Chondrocyte (in vitro differentiated cells): ENCODE measurements at regions not wholly inside any gene's neighbourhood (a gene's known extent, or its start where the extent isn't known, plus 50 kb on each side); places are given as distances from the start of the nearest gene placed in this dataset.
A peak's percentile ranks its signal among the peaks of the same experiment; 100 is the strongest.

Source experiments
- DNase-seq: peaks from one replicate; pipeline ENCODE4 v3.0.0; 2021; ENCODE audit warnings: mixed read lengths, low spot score
- H3K27ac Mint-ChIP-seq: one replicate; pipeline ENCODE4 v1.8.0; 2021; ENCODE audit warnings: mild to moderate bottlenecking, moderate library complexity, mixed read lengths; ENCODE audit not compliant: unreplicated experiment
- H3K27me3 Mint-ChIP-seq: 2 replicates; pipeline ENCODE4 v1.8.0; 2021; ENCODE audit warnings: low read depth, mixed read lengths
- H3K36me3 Mint-ChIP-seq: 2 replicates; pipeline ENCODE4 v1.8.0; 2021; ENCODE audit warnings: low read depth, mixed read lengths
- H3K4me1 Mint-ChIP-seq: 2 replicates; pipeline ENCODE4 v1.8.0; 2021; ENCODE audit warnings: low read depth, mild to moderate bottlenecking, mixed read lengths
- H3K4me3 Mint-ChIP-seq: one replicate; pipeline ENCODE4 v1.8.0; 2021; ENCODE audit warnings: mild to moderate bottlenecking, moderate library complexity, mixed read lengths; ENCODE audit not compliant: unreplicated experiment
- H3K9me3 Mint-ChIP-seq: 2 replicates; pipeline ENCODE4 v1.8.0; 2021; ENCODE audit warnings: low read depth, mixed read lengths
- TF ChIP-seq, protein P1 (sequence below): fragments of 200-600 bp; sonication (generic); IDR thresholded peaks from 2 replicates; pipeline ENCODE4 v1.5.0; 2021; ENCODE audit warnings: antibody characterized with exemption, mild to moderate bottlenecking, moderate library complexity

DNA sequence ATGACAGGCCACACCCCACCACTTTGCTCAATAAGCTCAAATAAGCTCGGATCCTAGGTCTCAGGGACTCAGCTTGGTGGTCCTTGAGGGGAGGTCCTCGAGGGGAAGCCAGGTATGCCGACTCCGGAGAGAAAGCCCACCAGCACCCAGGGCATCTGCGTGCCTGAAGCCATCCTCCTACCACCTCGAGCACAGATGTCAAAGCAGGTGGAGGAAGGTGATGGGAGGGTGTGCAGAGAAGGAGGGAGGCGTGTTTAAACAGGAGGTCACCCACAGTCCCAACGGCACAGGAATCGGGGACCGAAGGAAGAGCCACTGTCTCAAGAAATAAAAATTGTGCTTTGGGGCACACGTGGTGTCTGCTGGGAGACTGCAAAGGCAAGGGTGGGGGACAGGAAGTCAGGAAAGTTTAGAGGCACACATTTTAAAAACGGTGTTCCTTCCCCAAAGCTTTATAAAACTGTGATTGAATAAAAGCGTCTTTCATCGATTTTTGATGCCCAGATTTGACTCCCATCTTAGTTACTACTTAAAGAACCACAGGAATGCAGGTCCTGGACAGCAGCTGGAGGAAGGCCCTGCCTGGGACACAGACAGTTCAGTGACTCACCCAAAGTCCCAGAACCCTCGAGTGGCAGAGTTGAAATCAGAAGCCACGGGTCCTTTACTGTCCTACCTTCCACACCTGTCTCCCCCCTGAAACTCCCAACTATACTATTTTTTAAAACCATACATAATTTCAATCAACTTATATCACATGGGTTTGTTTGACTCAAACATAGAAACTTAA, 221.0 kb upstream of the PDE10A start:
- TF ChIP-seq, protein P1, sequence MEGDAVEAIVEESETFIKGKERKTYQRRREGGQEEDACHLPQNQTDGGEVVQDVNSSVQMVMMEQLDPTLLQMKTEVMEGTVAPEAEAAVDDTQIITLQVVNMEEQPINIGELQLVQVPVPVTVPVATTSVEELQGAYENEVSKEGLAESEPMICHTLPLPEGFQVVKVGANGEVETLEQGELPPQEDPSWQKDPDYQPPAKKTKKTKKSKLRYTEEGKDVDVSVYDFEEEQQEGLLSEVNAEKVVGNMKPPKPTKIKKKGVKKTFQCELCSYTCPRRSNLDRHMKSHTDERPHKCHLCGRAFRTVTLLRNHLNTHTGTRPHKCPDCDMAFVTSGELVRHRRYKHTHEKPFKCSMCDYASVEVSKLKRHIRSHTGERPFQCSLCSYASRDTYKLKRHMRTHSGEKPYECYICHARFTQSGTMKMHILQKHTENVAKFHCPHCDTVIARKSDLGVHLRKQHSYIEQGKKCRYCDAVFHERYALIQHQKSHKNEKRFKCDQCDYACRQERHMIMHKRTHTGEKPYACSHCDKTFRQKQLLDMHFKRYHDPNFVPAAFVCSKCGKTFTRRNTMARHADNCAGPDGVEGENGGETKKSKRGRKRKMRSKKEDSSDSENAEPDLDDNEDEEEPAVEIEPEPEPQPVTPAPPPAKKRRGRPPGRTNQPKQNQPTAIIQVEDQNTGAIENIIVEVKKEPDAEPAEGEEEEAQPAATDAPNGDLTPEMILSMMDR, result no peak
- Mint-ChIP-seq H3K36me3 (peaks cover 4% of the 10 kb centered on the region), H3K4me1 (peaks cover 19% of the 10 kb centered on the region), H3K27ac (peak overlapping the region; percentile 50), H3K4me3 (no peak overlapping the region), H3K9me3 (peaks cover 17% of the 10 kb centered on the region), H3K27me3 (no peaks in the 10 kb centered on the region)
- DNase-seq, result no peak

DNA sequence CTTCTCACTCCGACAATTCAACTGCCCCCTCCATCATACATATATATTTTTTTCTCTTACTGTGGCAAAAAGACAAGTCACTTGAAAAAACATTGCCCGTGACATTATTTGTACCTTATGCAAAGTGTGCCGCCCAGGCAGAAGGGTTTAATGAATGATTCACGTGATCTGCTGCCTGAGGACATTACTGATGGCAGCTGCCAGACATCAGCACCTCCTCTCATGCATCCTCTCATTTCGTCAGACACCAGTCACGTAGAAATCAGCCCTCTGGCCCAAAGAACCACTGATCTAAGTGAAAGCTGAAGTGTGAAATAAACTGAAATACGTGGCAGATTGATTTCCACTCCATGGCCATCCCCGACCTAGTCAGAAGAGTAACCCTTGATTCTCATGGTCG, 218.8 kb upstream of the PDE10A start:
- peaks cover 22% of the 10 kb centered on the region for H3K4me1 Mint-ChIP-seq
- TF ChIP-seq, protein P1, result no peak
- H3K27ac Mint-ChIP-seq, result no peak overlapping the region
- DNase-seq, result no peak
- H3K9me3 Mint-ChIP-seq, result peaks cover 9% of the 10 kb centered on the region
- peaks cover 8% of the 10 kb centered on the region for H3K27me3 Mint-ChIP-seq
- no peak overlapping the region for H3K4me3 Mint-ChIP-seq
- peaks cover 3% of the 10 kb centered on the region for H3K36me3 Mint-ChIP-seq

DNA sequence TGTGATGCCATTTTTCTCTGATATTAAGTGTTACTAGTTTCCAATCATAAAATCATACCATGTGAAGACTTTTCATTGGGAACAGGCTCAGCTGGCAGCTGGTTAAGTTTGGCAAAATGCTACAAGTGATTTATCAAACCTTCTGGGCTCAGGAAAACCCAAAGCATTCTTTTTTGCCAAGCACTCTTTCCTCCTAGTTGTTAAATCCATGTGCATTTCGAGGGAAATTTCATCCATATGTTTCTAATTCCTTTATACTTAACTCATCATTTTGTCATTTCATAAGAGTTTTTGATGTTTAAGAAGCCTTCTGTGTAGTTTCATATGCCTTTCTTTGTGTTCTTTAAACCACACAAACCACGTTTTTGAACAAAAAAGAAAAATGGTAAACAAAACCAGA, 217.6 kb upstream of the PDE10A start:
- TF ChIP-seq, protein P1, result no peak
- H3K4me1 Mint-ChIP-seq, result peaks cover 25% of the 10 kb centered on the region
- H3K4me3 Mint-ChIP-seq, result no peak overlapping the region
- no peak overlapping the region for H3K27ac Mint-ChIP-seq
- H3K36me3 Mint-ChIP-seq, result peaks cover 3% of the 10 kb centered on the region
- H3K27me3 Mint-ChIP-seq, result peaks cover 11% of the 10 kb centered on the region
- H3K9me3 Mint-ChIP-seq, result peaks cover 4% of the 10 kb centered on the region
- no peak for DNase-seq

DNA sequence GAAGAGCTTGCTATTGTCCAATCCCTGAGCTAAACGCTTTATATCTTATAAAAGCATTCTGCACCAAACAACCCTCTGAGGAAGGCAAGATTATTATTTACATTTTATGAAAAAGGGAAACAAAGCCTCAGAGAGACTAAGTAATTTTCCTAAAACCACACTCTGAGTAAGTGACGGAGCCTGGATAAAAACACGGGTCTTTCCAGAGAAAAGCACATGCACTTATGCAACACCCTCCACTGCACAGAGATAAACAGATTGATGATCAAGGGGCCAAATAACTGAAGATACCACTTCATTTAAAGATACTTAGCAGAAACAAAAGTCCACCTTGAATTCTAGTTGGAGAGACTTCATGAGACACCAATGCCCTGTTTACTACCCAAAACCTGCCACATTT, 214.7 kb upstream of the PDE10A start:
- Mint-ChIP-seq H3K27ac (no peak overlapping the region), H3K9me3 (peaks cover 4% of the 10 kb centered on the region), H3K27me3 (peaks cover 22% of the 10 kb centered on the region), H3K36me3 (peaks cover 3% of the 10 kb centered on the region), H3K4me1 (peaks cover 10% of the 10 kb centered on the region), H3K4me3 (no peak overlapping the region)
- no peak for DNase-seq
- TF ChIP-seq, protein P1, result no peak

DNA sequence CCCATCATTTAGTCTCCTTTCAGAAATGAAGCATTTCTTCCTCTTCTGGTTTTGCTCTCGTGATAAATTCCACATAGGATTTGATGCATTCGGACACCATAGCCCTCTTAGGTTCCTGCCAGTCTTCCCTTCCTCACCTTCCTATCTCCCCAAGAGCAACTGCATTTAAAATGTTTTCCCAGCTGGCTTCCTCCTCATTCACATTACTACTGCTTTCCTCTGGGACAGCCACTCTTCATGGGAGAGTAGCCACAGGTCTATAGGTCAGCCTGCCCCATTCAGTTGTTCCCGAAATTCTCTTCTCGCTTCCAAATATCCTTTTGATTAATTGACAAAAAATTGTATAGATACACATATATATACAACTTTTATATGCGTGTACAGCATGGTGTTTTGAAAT, 214.2 kb upstream of the PDE10A start:
- peaks cover 24% of the 10 kb centered on the region for H3K27me3 Mint-ChIP-seq
- H3K9me3 Mint-ChIP-seq, result peaks cover 4% of the 10 kb centered on the region
- peaks cover 10% of the 10 kb centered on the region for H3K4me1 Mint-ChIP-seq
- no peak overlapping the region for H3K27ac Mint-ChIP-seq
- no peak overlapping the region for H3K4me3 Mint-ChIP-seq
- TF ChIP-seq, protein P1, result no peak
- peaks cover 3% of the 10 kb centered on the region for H3K36me3 Mint-ChIP-seq
- DNase-seq, result no peak
